AG20443 (cell line): ENCODE measurements at regions not wholly inside any gene's neighbourhood (a gene's known extent, or its start where the extent isn't known, plus 50 kb on each side); places are given as distances from the start of the nearest gene placed in this dataset.

Source experiments
- DNase-seq: peaks from one replicate; pipeline ENCODE4 v3.0.0; 2012; ENCODE audit warnings: low spot score, mixed read lengths

GRCh38 chr4:129883996-129884395, 788.0 kb downstream of the C4orf33 start:
- DNase-seq = no peak

GRCh38 chr4:129897111-129897510, 801.2 kb downstream of the C4orf33 start:
- DNase-seq = no peak

- DNase-seq = no peak
These were observed 803.9 kb downstream of the C4orf33 start for GRCh38 chr4:129899849-129900248.

- DNase-seq = no peak
These were observed 804.5 kb downstream of the C4orf33 start for GRCh38 chr4:129900430-129900953.

- no peak for DNase-seq
These were observed 805.3 kb downstream of the C4orf33 start for GRCh38 chr4:129901205-129901604.

- DNase-seq = no peak
These were observed 807.9 kb downstream of the C4orf33 start for GRCh38 chr4:129903861-129904260.

- DNase-seq = no peak
These were observed 809.3 kb downstream of the C4orf33 start for GRCh38 chr4:129905256-129905655.

- no peak for DNase-seq
These were observed 812.2 kb downstream of the C4orf33 start for GRCh38 chr4:129908117-129908516.

GRCh38 chr4:129916991-129917390, 821.0 kb downstream of the C4orf33 start:
- no peak for DNase-seq

GRCh38 chr4:129917651-129918050, 821.7 kb downstream of the C4orf33 start:
- DNase-seq = no peak

- DNase-seq = no peak
These were observed 831.0 kb downstream of the C4orf33 start for GRCh38 chr4:129926936-129927335.

- DNase-seq = no peak
These were observed 833.1 kb downstream of the C4orf33 start for GRCh38 chr4:129929052-129929451.

GRCh38 chr4:129929984-129930383, 834.0 kb downstream of the C4orf33 start:
- no peak for DNase-seq

GRCh38 chr4:129950217-129950616, 854.3 kb downstream of the C4orf33 start:
- DNase-seq = no peak

GRCh38 chr4:129966175-129966574, 870.2 kb downstream of the C4orf33 start:
- DNase-seq = no peak

GRCh38 chr4:129968366-129968765, 872.4 kb downstream of the C4orf33 start:
- DNase-seq = no peak

- DNase-seq = no peak
These were observed 872.8 kb downstream of the C4orf33 start for GRCh38 chr4:129968778-129969177.

- no peak for DNase-seq
These were observed 874.8 kb downstream of the C4orf33 start for GRCh38 chr4:129970801-129971200.

- no peak for DNase-seq
These were observed 875.5 kb downstream of the C4orf33 start for GRCh38 chr4:129971419-129971818.

GRCh38 chr4:129972257-129972656, 876.3 kb downstream of the C4orf33 start:
- DNase-seq = no peak

- DNase-seq = no peak
These were observed 878.8 kb downstream of the C4orf33 start for GRCh38 chr4:129974730-129975129.

- DNase-seq = no peak
These were observed 882.4 kb downstream of the C4orf33 start for GRCh38 chr4:129978315-129978714.

- DNase-seq = no peak
These were observed 893.0 kb downstream of the C4orf33 start for GRCh38 chr4:129988957-129989356.

GRCh38 chr4:129994715-129995114, 898.8 kb downstream of the C4orf33 start:
- DNase-seq = no peak
